Panc1 (cell line): ENCODE measurements at regions not wholly inside any gene's neighbourhood (a gene's known extent, or its start where the extent isn't known, plus 50 kb on each side); places are given as distances from the start of the nearest gene placed in this dataset.

Experiments
- ATAC-seq: fragments of 200-7000 bp; cut with Tn5 transposase; 2 replicates; pipeline ENCODE4 v1.9.1; 2020; ENCODE audit warnings: mild to moderate bottlenecking, moderate library complexity
- BruUV-seq: library from RNA; stranded (reverse); fragments of 400-500 nt; replicated peaks from 2 replicates; lab custom pipeline; 2021; lab: Mats Ljungman, UMichigan
- CTCF ChIA-PET: fragments of 300-600 bp; sonication (Branson Sonifier 250); formaldehyde crosslinking; loops from one replicate; lab custom pipeline; 2022; ENCODE audit warnings: antibody characterized with exemption; lab: Charles Lee
- POLR2A ChIA-PET: fragments of 300-600 bp; sonication (Branson Sonifier 250); formaldehyde crosslinking; loops from one replicate; lab custom pipeline; 2022; ENCODE audit warnings: antibody characterized with exemption; lab: Charles Lee
- DNase-seq: peaks from one replicate; pipeline ENCODE4 v3.0.0-alpha.2; 2010; ENCODE audit warnings: low read depth, low spot score
- H3K27ac ChIP-seq: 2 replicates; pipeline ENCODE4 v1.5.1; 2011; ENCODE audit warnings: mild to moderate bottlenecking, low read length, inconsistent platforms
- H3K27me3 ChIP-seq: fragments of 200-500 bp; sonication (Bioruptor generic); 2 replicates; pipeline ENCODE4 v1.6.0; 2014; ENCODE audit warnings: low read length, inconsistent platforms; ENCODE audit not compliant: control insufficient read depth, insufficient read depth
- H3K36me3 ChIP-seq: fragments of 200-500 bp; sonication (Bioruptor generic); 2 replicates; pipeline ENCODE4 v1.5.1; 2014; ENCODE audit warnings: inconsistent platforms, mild to moderate bottlenecking, low read length, moderate library complexity; ENCODE audit not compliant: control insufficient read depth, insufficient read depth
- H3K4me1 ChIP-seq: 2 replicates; pipeline ENCODE4 v1.5.1; 2011; ENCODE audit warnings: inconsistent platforms, mild to moderate bottlenecking, low read length, moderate library complexity; ENCODE audit not compliant: control insufficient read depth, insufficient read depth
- H3K4me3 ChIP-seq, 2 experiments: 2 replicates each; pipeline ENCODE4 v1.5.1; 2011 to 2012; ENCODE audit warnings: low read depth in 2 of 2, low read length in 2 of 2, mild to moderate bottlenecking in 2 of 2, inconsistent platforms in 1 of 2, moderate library complexity in 1 of 2
- H3K9me3 ChIP-seq: fragments of 200-500 bp; sonication (Bioruptor generic); 2 replicates; pipeline ENCODE4 v1.5.1; 2014; ENCODE audit warnings: low read depth, mild to moderate bottlenecking, inconsistent platforms, low read length, moderate library complexity; ENCODE audit not compliant: control insufficient read depth, insufficient read depth
- POLR2AphosphoS5 ChIP-seq: IDR thresholded peaks from 2 replicates; pipeline ENCODE4 v1.6.1; 2012; ENCODE audit warnings: mild to moderate bottlenecking, low read depth, low read length, moderate library complexity
- SIN3A ChIP-seq: IDR thresholded peaks from 2 replicates; pipeline ENCODE4 v1.6.1; 2012; ENCODE audit warnings: low read depth, mild to moderate bottlenecking, low read length, moderate library complexity, borderline replicate concordance; ENCODE audit not compliant: insufficient read depth
- TCF7L2 ChIP-seq: IDR thresholded peaks from 2 replicates; pipeline ENCODE4 v1.6.1; 2011; ENCODE audit warnings: mild to moderate bottlenecking, low read depth, low read length, inconsistent platforms
- in situ Hi-C: cut with HindIII; loops from 2 replicates; pipeline ENCODE4 v1.10.0; 2016; ENCODE audit warnings: low sequenced_read_pairs, low pct_unique_long_range_greater_than_20kb
- intact Hi-C: fragments of 100-400 bp; cut with micrococcal nuclease; formaldehyde crosslinking; loops from one replicate; pipeline ENCODE4 v1.10.0; 2022; ENCODE audit not compliant: unreplicated experiment
- TF ChIP-seq, protein P1 (sequence below), 2 experiments: IDR thresholded peaks; 2 replicates each; pipeline ENCODE4 v1.6.1; 2011 to 2012; ENCODE audit warnings: low read depth in 2 of 2, control low read depth in 1 of 2, low read length in 1 of 2, mild to moderate bottlenecking in 1 of 2, moderate library complexity in 1 of 2; ENCODE audit not compliant: insufficient read depth in 1 of 2
- TF ChIP-seq, protein P2 (sequence below): fragments of 450-650 bp; IDR thresholded peaks from 2 replicates; pipeline ENCODE4 v1.5.1; 2017; ENCODE audit warnings: mild to moderate bottlenecking

DNA sequence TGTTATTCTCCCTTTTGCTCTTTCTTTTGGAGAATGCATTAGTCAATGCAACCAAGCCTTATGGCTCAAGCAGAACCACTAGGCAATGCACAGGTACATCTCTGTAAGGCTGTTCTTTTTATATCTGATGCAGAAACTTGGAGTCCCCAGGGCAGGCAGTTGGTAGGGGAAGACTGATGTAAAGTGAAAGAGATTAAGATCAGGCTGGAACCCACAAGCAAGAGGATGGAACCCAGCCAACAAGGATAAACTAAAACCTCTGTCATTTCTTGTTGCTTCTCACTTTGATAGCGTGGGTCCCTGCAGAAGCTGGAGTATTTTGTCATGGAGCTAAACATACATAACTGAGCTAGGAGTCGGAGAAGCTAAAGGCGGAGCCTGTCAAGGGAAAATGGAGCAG lies 142.9 kb downstream of the GPAM start:
- no TSS peak for BruUV-seq
- Histone ChIP-seq H3K9me3 (no peaks in the 10 kb centered on the region), H3K4me1 (no peaks in the 10 kb centered on the region), H3K27me3 (no peaks in the 10 kb centered on the region; the same call in 1 of the 2 replicates), H3K4me3 (no peak overlapping the region), H3K27ac (no peak overlapping the region), H3K36me3 (no peaks in the 10 kb centered on the region)
- no peak for ATAC-seq
- CTCF ChIA-PET = no interaction called here
- TF ChIP-seq, protein P1, sequence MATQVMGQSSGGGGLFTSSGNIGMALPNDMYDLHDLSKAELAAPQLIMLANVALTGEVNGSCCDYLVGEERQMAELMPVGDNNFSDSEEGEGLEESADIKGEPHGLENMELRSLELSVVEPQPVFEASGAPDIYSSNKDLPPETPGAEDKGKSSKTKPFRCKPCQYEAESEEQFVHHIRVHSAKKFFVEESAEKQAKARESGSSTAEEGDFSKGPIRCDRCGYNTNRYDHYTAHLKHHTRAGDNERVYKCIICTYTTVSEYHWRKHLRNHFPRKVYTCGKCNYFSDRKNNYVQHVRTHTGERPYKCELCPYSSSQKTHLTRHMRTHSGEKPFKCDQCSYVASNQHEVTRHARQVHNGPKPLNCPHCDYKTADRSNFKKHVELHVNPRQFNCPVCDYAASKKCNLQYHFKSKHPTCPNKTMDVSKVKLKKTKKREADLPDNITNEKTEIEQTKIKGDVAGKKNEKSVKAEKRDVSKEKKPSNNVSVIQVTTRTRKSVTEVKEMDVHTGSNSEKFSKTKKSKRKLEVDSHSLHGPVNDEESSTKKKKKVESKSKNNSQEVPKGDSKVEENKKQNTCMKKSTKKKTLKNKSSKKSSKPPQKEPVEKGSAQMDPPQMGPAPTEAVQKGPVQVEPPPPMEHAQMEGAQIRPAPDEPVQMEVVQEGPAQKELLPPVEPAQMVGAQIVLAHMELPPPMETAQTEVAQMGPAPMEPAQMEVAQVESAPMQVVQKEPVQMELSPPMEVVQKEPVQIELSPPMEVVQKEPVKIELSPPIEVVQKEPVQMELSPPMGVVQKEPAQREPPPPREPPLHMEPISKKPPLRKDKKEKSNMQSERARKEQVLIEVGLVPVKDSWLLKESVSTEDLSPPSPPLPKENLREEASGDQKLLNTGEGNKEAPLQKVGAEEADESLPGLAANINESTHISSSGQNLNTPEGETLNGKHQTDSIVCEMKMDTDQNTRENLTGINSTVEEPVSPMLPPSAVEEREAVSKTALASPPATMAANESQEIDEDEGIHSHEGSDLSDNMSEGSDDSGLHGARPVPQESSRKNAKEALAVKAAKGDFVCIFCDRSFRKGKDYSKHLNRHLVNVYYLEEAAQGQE (IDR thresholded peaks at IDR 0.05; ENCODE audit: insufficient read depth in 1 of 2, low read depth in 2 of 2, low read length in 1 of 2) = no peak
- TF ChIP-seq, protein P2, sequence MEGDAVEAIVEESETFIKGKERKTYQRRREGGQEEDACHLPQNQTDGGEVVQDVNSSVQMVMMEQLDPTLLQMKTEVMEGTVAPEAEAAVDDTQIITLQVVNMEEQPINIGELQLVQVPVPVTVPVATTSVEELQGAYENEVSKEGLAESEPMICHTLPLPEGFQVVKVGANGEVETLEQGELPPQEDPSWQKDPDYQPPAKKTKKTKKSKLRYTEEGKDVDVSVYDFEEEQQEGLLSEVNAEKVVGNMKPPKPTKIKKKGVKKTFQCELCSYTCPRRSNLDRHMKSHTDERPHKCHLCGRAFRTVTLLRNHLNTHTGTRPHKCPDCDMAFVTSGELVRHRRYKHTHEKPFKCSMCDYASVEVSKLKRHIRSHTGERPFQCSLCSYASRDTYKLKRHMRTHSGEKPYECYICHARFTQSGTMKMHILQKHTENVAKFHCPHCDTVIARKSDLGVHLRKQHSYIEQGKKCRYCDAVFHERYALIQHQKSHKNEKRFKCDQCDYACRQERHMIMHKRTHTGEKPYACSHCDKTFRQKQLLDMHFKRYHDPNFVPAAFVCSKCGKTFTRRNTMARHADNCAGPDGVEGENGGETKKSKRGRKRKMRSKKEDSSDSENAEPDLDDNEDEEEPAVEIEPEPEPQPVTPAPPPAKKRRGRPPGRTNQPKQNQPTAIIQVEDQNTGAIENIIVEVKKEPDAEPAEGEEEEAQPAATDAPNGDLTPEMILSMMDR = no peak
- TF ChIP-seq SIN3A = no peak
- no peak for TF ChIP-seq POLR2AphosphoS5
- TF ChIP-seq TCF7L2 = no peak
- in situ Hi-C loops (no loop called here), intact Hi-C loops (no loop called here)
- POLR2A ChIA-PET = no interaction called here
- no peak for DNase-seq

DNA sequence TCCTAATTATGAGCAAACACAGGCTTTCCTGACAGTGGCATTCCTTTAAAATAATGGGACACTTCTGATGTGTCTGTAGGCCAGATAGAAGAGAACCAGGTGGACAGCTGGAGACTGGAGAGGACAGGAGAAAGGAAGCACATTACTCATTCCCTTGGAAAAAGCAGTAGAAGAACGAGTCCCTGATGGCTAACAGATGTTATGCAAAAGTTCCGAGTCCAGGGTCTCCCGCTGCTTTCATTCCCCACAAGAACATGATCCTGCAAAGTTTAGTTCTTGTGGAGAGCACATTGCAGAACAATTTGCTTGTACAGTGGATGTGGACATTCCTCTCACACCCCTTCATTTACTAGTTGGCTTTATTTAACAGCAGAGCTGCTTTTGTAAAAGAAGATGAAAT lies 137.6 kb downstream of the GPAM start:
- H3K27me3 ChIP-seq = no peaks in the 10 kb centered on the region; the same call in 1 of the 2 replicates
- CTCF ChIA-PET = no interaction called here

More for the DNA sequence above, 137.6 kb downstream of the GPAM start:
- Histone ChIP-seq H3K4me3 (no peak overlapping the region), H3K9me3 (no peaks in the 10 kb centered on the region), H3K27ac (no peak overlapping the region), H3K36me3 (no peaks in the 10 kb centered on the region), H3K4me1 (no peaks in the 10 kb centered on the region)
- BruUV-seq = no TSS peak
- in situ Hi-C loops (no loop called here), intact Hi-C loops (no loop called here)
- no peak for TF ChIP-seq TCF7L2
- TF ChIP-seq, protein P2 = no peak
- TF ChIP-seq SIN3A = no peak
- no peak for TF ChIP-seq POLR2AphosphoS5
- TF ChIP-seq, protein P1 (IDR thresholded peaks at IDR 0.05; ENCODE audit: insufficient read depth in 1 of 2, low read depth in 2 of 2, low read length in 1 of 2) = no peak
- no peak for ATAC-seq
- POLR2A ChIA-PET = no interaction called here
- no peak for DNase-seq
